ENCODE measurements at regions not wholly inside any gene's neighbourhood (a gene's known extent, or its start where the extent isn't known, plus 50 kb on each side); places are given as distances from the start of the nearest gene placed in this dataset.

- no peaks in the 10 kb centered on the region for H3K36me3 ChIP-seq
- no peak overlapping the region for H3K27ac ChIP-seq
- TF ChIP-seq CTCF (IDR thresholded peaks at IDR 0.05): no peak
- H3K4me1 ChIP-seq: no peaks in the 10 kb centered on the region
- no peaks in the 10 kb centered on the region for H3K9me3 ChIP-seq
- no peaks in the 10 kb centered on the region for H3K27me3 ChIP-seq
- H3K4me3 ChIP-seq: no peak overlapping the region
- DNase-seq (ENCODE audit: low spot score in 2 of 2): no peak
- intact Hi-C loops (cut with DNase I): no loop called here
Measured at GRCh38 chr2:160813506-160813858, 319.9 kb upstream of the RBMS1 start.

- intact Hi-C loops (cut with DNase I): no loop called here
- no peaks in the 10 kb centered on the region for H3K4me1 ChIP-seq
- no peak overlapping the region for H3K27ac ChIP-seq
- no peak for DNase-seq (ENCODE audit: low spot score in 2 of 2)
- H3K27me3 ChIP-seq: no peaks in the 10 kb centered on the region
- H3K36me3 ChIP-seq: no peaks in the 10 kb centered on the region
- H3K4me3 ChIP-seq: no peak overlapping the region
- no peak for TF ChIP-seq CTCF (IDR thresholded peaks at IDR 0.05)
- no peaks in the 10 kb centered on the region for H3K9me3 ChIP-seq
Measured at GRCh38 chr2:160816916-160817499, 323.4 kb upstream of the RBMS1 start.

GRCh38 chr2:160820691-160821090 lies 327.1 kb upstream of the RBMS1 start:
- DNase-seq (ENCODE audit: low spot score in 2 of 2): no peak
- no peaks in the 10 kb centered on the region for H3K27me3 ChIP-seq
- no peak for TF ChIP-seq CTCF (IDR thresholded peaks at IDR 0.05)
- H3K36me3 ChIP-seq: no peaks in the 10 kb centered on the region
- intact Hi-C loops (cut with DNase I): no loop called here
- no peak overlapping the region for H3K27ac ChIP-seq
- no peak overlapping the region for H3K4me3 ChIP-seq
- H3K9me3 ChIP-seq: peaks cover 12 to 20% of the 10 kb centered on the region in 2 donors
- no peaks in the 10 kb centered on the region for H3K4me1 ChIP-seq

GRCh38 chr2:160822006-160822405 lies 328.4 kb upstream of the RBMS1 start:
- no peaks in the 10 kb centered on the region for H3K36me3 ChIP-seq
- H3K9me3 ChIP-seq: peaks cover 20 to 31% of the 10 kb centered on the region in 2 donors
- DNase-seq (ENCODE audit: low spot score in 2 of 2): no peak
- H3K4me3 ChIP-seq: no peak overlapping the region
- intact Hi-C loops (cut with DNase I): no loop called here
- TF ChIP-seq CTCF (IDR thresholded peaks at IDR 0.05): no peak
- no peaks in the 10 kb centered on the region for H3K4me1 ChIP-seq
- no peaks in the 10 kb centered on the region for H3K27me3 ChIP-seq
- no peak overlapping the region for H3K27ac ChIP-seq

GRCh38 chr2:160825433-160825832 lies 331.8 kb upstream of the RBMS1 start:
- Histone ChIP-seq H3K36me3 (no peaks in the 10 kb centered on the region), H3K27ac (no peak overlapping the region), H3K4me3 (no peak overlapping the region), H3K4me1 (no peaks in the 10 kb centered on the region), H3K27me3 (no peaks in the 10 kb centered on the region), H3K9me3 (peaks cover 20 to 31% of the 10 kb centered on the region in 2 donors)
- intact Hi-C loops (cut with DNase I): no loop called here
- DNase-seq (ENCODE audit: low spot score in 2 of 2): no peak
- TF ChIP-seq CTCF (IDR thresholded peaks at IDR 0.05): no peak

GRCh38 chr2:160826496-160826895 lies 332.9 kb upstream of the RBMS1 start:
- Histone ChIP-seq H3K27me3 (no peaks in the 10 kb centered on the region), H3K36me3 (no peaks in the 10 kb centered on the region), H3K4me1 (no peaks in the 10 kb centered on the region), H3K27ac (no peak overlapping the region), H3K4me3 (no peak overlapping the region), H3K9me3 (peaks cover 20 to 31% of the 10 kb centered on the region in 2 donors)
- intact Hi-C loops (cut with DNase I): no loop called here
- no peak for DNase-seq (ENCODE audit: low spot score in 2 of 2)
- TF ChIP-seq CTCF (IDR thresholded peaks at IDR 0.05): no peak

All from ascending aorta (tissue), 2 donors.